ENCODE measurements at regions not wholly inside any gene's neighbourhood (a gene's known extent, or its start where the extent isn't known, plus 50 kb on each side); places are given as distances from the start of the nearest gene placed in this dataset.

- no peaks in the 10 kb centered on the region for H3K9me3 ChIP-seq
- no peaks in the 10 kb centered on the region for H3K36me3 ChIP-seq
- no peak for TF ChIP-seq POLR2A (IDR thresholded peaks at IDR 0.05)
- TF ChIP-seq CTCF (IDR thresholded peaks at IDR 0.05) = no peak
- H3K27me3 ChIP-seq = no peaks in the 10 kb centered on the region
- H3K4me3 ChIP-seq = no peak overlapping the region
- intact Hi-C loops (cut with DNase I; ENCODE audit: low total_unique reads) = no loop called here
- no peak for DNase-seq
- no peak overlapping the region for H3K27ac ChIP-seq
- no peaks in the 10 kb centered on the region for H3K4me1 ChIP-seq
These were observed 233.5 kb downstream of the MAN2A1 start for GRCh38 chr5:109923205-109923604.

- intact Hi-C loops (cut with DNase I; ENCODE audit: low total_unique reads) = no loop called here
- no peaks in the 10 kb centered on the region for H3K4me1 ChIP-seq
These were observed 234.7 kb downstream of the MAN2A1 start for GRCh38 chr5:109924237-109925107.

GRCh38 chr5:109927639-109928038 is 237.9 kb downstream of the MAN2A1 start:
- Histone ChIP-seq H3K36me3 (no peaks in the 10 kb centered on the region), H3K4me3 (no peak overlapping the region), H3K27me3 (no peaks in the 10 kb centered on the region), H3K4me1 (no peaks in the 10 kb centered on the region), H3K9me3 (no peaks in the 10 kb centered on the region), H3K27ac (no peak overlapping the region)
- intact Hi-C loops (cut with DNase I; ENCODE audit: low total_unique reads) = no loop called here
- DNase-seq = no peak
- TF ChIP-seq CTCF (IDR thresholded peaks at IDR 0.05) (no peak), POLR2A (IDR thresholded peaks at IDR 0.05) (no peak)

More at GRCh38 chr5:109924237-109925107, 234.7 kb downstream of the MAN2A1 start:
- H3K27ac ChIP-seq = no peak overlapping the region
- no peak for TF ChIP-seq CTCF (IDR thresholded peaks at IDR 0.05)
- no peak for TF ChIP-seq POLR2A (IDR thresholded peaks at IDR 0.05)
- no peak for DNase-seq
- H3K9me3 ChIP-seq = no peaks in the 10 kb centered on the region
- no peaks in the 10 kb centered on the region for H3K27me3 ChIP-seq
- H3K4me3 ChIP-seq = no peak overlapping the region
- H3K36me3 ChIP-seq = no peaks in the 10 kb centered on the region

- Histone ChIP-seq H3K27me3 (no peaks in the 10 kb centered on the region), H3K9me3 (no peaks in the 10 kb centered on the region), H3K27ac (no peak overlapping the region), H3K4me3 (no peak overlapping the region), H3K4me1 (no peaks in the 10 kb centered on the region), H3K36me3 (no peaks in the 10 kb centered on the region)
- intact Hi-C loops (cut with DNase I; ENCODE audit: low total_unique reads) = no loop called here
- DNase-seq = no peak
- TF ChIP-seq CTCF (IDR thresholded peaks at IDR 0.05) = no peak
- no peak for TF ChIP-seq POLR2A (IDR thresholded peaks at IDR 0.05)
These were observed 238.3 kb downstream of the MAN2A1 start for GRCh38 chr5:109928046-109928445.

- Histone ChIP-seq H3K36me3 (no peaks in the 10 kb centered on the region), H3K27me3 (no peaks in the 10 kb centered on the region), H3K4me3 (no peak overlapping the region), H3K27ac (no peak overlapping the region), H3K9me3 (no peaks in the 10 kb centered on the region), H3K4me1 (no peaks in the 10 kb centered on the region)
- TF ChIP-seq POLR2A (IDR thresholded peaks at IDR 0.05) (no peak), CTCF (IDR thresholded peaks at IDR 0.05) (no peak)
- intact Hi-C loops (cut with DNase I; ENCODE audit: low total_unique reads) = no loop called here
- no peak for DNase-seq
These were observed 239.1 kb downstream of the MAN2A1 start for GRCh38 chr5:109928811-109929210.

Data from uterus (tissue), 3 donors.